NCI-H446 (cell line): ENCODE measurements at regions not wholly inside any gene's neighbourhood (a gene's known extent, or its start where the extent isn't known, plus 50 kb on each side); places are given as distances from the start of the nearest gene placed in this dataset.

Source experiments
- DNase-seq, 2 experiments: peaks; one replicate each; lab custom pipeline; 2025; lab: John Stamatoyannopoulos, UW

GRCh38 chr3:113096188-113096892 is 105.6 kb downstream of the GTPBP8 start:
- DNase-seq, result no peak

- no peak for DNase-seq
Observed at GRCh38 chr3:113097960-113098447, 107.2 kb downstream of the GTPBP8 start.

- DNase-seq, result no peak
Observed at GRCh38 chr3:113100063-113100462, 109.3 kb downstream of the GTPBP8 start.

- no peak for DNase-seq
Observed at GRCh38 chr3:113103588-113103987, 107.8 kb upstream of the BOC start.

- no peak for DNase-seq
Observed at GRCh38 chr3:113104357-113105092, 106.8 kb upstream of the BOC start.

- DNase-seq, result no peak
Observed at GRCh38 chr3:113105093-113105449, 106.3 kb upstream of the BOC start.

GRCh38 chr3:113105966-113106660 is 105.2 kb upstream of the BOC start:
- DNase-seq, result no peak

GRCh38 chr3:113110267-113110666 is 101.1 kb upstream of the BOC start:
- peak in 1 of 2 experiments; percentile 68 for DNase-seq

GRCh38 chr3:113111011-113111707 is 100.2 kb upstream of the BOC start:
- DNase-seq, result no peak

GRCh38 chr3:113113361-113113760 is 98.0 kb upstream of the BOC start:
- no peak for DNase-seq

- DNase-seq, result peak; percentile 65 to 72
Observed at GRCh38 chr3:113117511-113118234, 93.7 kb upstream of the BOC start.

- DNase-seq, result no peak
Observed at GRCh38 chr3:113118336-113118735, 93.0 kb upstream of the BOC start.

GRCh38 chr3:113124256-113124830 is 87.0 kb upstream of the BOC start:
- peak in 1 of 2 experiments; percentile 59 for DNase-seq

- no peak for DNase-seq
Observed at GRCh38 chr3:113125951-113126350, 85.4 kb upstream of the BOC start.

GRCh38 chr3:113128386-113129015 is 82.9 kb upstream of the BOC start:
- no peak for DNase-seq

GRCh38 chr3:113129168-113129567 is 82.2 kb upstream of the BOC start:
- DNase-seq, result no peak

- no peak for DNase-seq
Observed at GRCh38 chr3:113132571-113132996, 78.8 kb upstream of the BOC start.

- DNase-seq, result no peak
Observed at GRCh38 chr3:113133140-113133539, 78.2 kb upstream of the BOC start.

GRCh38 chr3:113136071-113136470 is 75.3 kb upstream of the BOC start:
- DNase-seq, result peak in 1 of 2 experiments; percentile 55

- DNase-seq, result no peak
Observed at GRCh38 chr3:113136544-113136943, 74.8 kb upstream of the BOC start.
